ENCODE measurements at regions not wholly inside any gene's neighbourhood (a gene's known extent, or its start where the extent isn't known, plus 50 kb on each side); places are given as distances from the start of the nearest gene placed in this dataset.

DNA sequence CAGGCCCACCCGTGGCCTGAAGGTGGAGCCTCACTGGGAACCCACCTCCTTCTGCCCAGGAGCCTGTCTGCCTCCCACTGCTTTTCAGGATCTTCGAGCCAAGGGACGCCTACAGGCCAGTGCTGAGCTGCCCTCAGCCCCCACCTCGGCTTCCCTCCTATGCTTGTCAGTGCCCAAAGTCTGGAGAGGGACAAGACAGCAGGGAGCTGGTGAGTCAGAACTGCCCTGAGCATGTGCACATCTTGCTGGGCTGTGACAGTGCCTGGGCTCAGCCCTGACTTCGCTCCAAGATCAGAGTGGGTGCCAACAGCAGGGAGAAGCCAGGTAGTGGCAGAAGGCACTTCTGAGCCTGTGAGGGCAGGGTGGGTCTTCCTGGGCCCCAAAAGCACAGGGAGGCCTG, 286.8 kb downstream of the AEBP2 start:
- no peak for TF ChIP-seq RFX5 (IDR thresholded peaks at IDR 0.05; ENCODE audit: low read depth, low read length)
- TF ChIP-seq, protein P1, sequence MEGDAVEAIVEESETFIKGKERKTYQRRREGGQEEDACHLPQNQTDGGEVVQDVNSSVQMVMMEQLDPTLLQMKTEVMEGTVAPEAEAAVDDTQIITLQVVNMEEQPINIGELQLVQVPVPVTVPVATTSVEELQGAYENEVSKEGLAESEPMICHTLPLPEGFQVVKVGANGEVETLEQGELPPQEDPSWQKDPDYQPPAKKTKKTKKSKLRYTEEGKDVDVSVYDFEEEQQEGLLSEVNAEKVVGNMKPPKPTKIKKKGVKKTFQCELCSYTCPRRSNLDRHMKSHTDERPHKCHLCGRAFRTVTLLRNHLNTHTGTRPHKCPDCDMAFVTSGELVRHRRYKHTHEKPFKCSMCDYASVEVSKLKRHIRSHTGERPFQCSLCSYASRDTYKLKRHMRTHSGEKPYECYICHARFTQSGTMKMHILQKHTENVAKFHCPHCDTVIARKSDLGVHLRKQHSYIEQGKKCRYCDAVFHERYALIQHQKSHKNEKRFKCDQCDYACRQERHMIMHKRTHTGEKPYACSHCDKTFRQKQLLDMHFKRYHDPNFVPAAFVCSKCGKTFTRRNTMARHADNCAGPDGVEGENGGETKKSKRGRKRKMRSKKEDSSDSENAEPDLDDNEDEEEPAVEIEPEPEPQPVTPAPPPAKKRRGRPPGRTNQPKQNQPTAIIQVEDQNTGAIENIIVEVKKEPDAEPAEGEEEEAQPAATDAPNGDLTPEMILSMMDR (conservative IDR thresholded peaks at IDR 0.05; ENCODE audit: low read depth, low read length) = no peak
- no peak for TF ChIP-seq SMC3 (IDR thresholded peaks at IDR 0.05; ENCODE audit: low read depth, low read length)
- TF ChIP-seq MAZ (IDR thresholded peaks at IDR 0.05; ENCODE audit: borderline replicate concordance, low read depth, low read length) = no peak
- TF ChIP-seq RAD21 (IDR thresholded peaks at IDR 0.05; ENCODE audit: low read length) = no peak
- TF ChIP-seq FOS (IDR thresholded peaks at IDR 0.05; ENCODE audit: low read depth, low read length) = no peak
